ENCODE measurements at regions not wholly inside any gene's neighbourhood (a gene's known extent, or its start where the extent isn't known, plus 50 kb on each side); places are given as distances from the start of the nearest gene placed in this dataset.

DNA sequence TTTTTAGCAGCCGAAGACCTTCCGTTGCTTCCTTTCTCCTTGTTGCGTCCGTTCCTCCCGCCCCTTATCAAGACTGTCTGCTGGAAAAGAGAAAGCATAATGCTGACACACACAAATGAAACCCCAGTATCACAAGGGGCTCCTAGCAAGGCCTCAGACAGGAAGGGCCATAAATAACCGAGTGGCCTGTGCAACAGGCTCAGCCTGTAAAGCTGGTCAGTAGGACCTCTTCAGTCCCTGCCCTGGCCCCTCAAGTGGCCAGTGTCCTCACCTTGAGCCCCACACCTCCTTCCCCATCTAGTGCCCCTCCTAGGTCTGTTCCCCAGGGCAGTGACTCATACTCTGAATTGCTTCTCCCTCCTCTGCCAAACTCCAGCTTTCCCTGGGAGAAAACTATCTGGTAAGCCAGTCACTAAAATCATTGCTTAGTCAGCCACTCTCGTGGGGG is 174.6 kb upstream of the IL12B start:
- Histone ChIP-seq H4K20me1 (ENCODE audit: insufficient read depth) (no peaks in the 10 kb centered on the region), H3K27me3 (ENCODE audit: insufficient read depth, low read depth) (no peaks in the 10 kb centered on the region), H3K4me3 (IDR thresholded peaks at IDR 0.05; ENCODE audit: insufficient read depth, low read depth, low read length) (no peak overlapping the region), H2AFZ (ENCODE audit: low read depth) (no peak overlapping the region), H3K27ac (no peak overlapping the region), H3K4me1 (ENCODE audit: low read depth, poor library complexity, severe bottlenecking) (no peaks in the 10 kb centered on the region), H3K36me3 (ENCODE audit: insufficient read depth) (no peaks in the 10 kb centered on the region), H3K4me2 (no peak overlapping the region), H3K79me2 (ENCODE audit: insufficient read depth, low read depth) (no peaks in the 10 kb centered on the region), H3K9ac (no peak overlapping the region)
- TF ChIP-seq, protein P1, sequence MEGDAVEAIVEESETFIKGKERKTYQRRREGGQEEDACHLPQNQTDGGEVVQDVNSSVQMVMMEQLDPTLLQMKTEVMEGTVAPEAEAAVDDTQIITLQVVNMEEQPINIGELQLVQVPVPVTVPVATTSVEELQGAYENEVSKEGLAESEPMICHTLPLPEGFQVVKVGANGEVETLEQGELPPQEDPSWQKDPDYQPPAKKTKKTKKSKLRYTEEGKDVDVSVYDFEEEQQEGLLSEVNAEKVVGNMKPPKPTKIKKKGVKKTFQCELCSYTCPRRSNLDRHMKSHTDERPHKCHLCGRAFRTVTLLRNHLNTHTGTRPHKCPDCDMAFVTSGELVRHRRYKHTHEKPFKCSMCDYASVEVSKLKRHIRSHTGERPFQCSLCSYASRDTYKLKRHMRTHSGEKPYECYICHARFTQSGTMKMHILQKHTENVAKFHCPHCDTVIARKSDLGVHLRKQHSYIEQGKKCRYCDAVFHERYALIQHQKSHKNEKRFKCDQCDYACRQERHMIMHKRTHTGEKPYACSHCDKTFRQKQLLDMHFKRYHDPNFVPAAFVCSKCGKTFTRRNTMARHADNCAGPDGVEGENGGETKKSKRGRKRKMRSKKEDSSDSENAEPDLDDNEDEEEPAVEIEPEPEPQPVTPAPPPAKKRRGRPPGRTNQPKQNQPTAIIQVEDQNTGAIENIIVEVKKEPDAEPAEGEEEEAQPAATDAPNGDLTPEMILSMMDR (conservative IDR thresholded peaks at IDR 0.05; ENCODE audit: low read depth, low read length), result no peak

DNA sequence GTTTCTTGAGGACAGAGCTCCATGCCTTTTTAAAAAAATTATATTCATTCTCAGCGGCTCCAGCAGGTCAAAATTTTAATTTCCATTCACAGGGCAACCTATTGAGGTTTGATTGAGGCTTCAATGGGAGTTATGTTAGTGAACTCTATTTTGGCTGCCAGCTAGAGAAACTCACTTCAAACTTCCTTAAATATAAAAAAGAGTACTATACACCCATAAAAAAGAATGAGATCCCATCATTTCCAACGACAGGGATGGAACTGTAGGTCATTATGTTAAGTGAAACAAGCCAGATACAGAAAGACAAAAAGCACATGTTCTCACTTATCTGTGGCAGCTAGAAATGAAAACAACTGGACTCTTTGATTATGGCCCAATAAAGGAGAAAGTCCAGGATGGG is 176.8 kb upstream of the IL12B start:
- no peaks in the 10 kb centered on the region for H3K36me3 ChIP-seq (ENCODE audit: insufficient read depth)
- no peak overlapping the region for H2AFZ ChIP-seq (ENCODE audit: low read depth)
- H3K4me3 ChIP-seq (IDR thresholded peaks at IDR 0.05; ENCODE audit: insufficient read depth, low read depth, low read length), result no peak overlapping the region
- H3K4me2 ChIP-seq, result no peak overlapping the region
- H3K79me2 ChIP-seq (ENCODE audit: insufficient read depth, low read depth), result no peaks in the 10 kb centered on the region
- H3K9ac ChIP-seq, result no peak overlapping the region
- no peak overlapping the region for H3K27ac ChIP-seq
- H4K20me1 ChIP-seq (ENCODE audit: insufficient read depth), result no peaks in the 10 kb centered on the region
- TF ChIP-seq, protein P1 (conservative IDR thresholded peaks at IDR 0.05; ENCODE audit: low read depth, low read length), result no peak
- no peaks in the 10 kb centered on the region for H3K4me1 ChIP-seq (ENCODE audit: low read depth, poor library complexity, severe bottlenecking)
- H3K27me3 ChIP-seq (ENCODE audit: insufficient read depth, low read depth), result no peaks in the 10 kb centered on the region

GRCh38 chr5:159507661-159508060 is 177.4 kb upstream of the IL12B start:
- H3K4me2 ChIP-seq, result no peak overlapping the region
- no peak overlapping the region for H3K27ac ChIP-seq
- H3K27me3 ChIP-seq (ENCODE audit: insufficient read depth, low read depth), result no peaks in the 10 kb centered on the region
- TF ChIP-seq, protein P1 (conservative IDR thresholded peaks at IDR 0.05; ENCODE audit: low read depth, low read length), result no peak
- H4K20me1 ChIP-seq (ENCODE audit: insufficient read depth), result no peaks in the 10 kb centered on the region
- no peaks in the 10 kb centered on the region for H3K79me2 ChIP-seq (ENCODE audit: insufficient read depth, low read depth)
- no peak overlapping the region for H2AFZ ChIP-seq (ENCODE audit: low read depth)
- no peak overlapping the region for H3K4me3 ChIP-seq (IDR thresholded peaks at IDR 0.05; ENCODE audit: insufficient read depth, low read depth, low read length)
- no peaks in the 10 kb centered on the region for H3K36me3 ChIP-seq (ENCODE audit: insufficient read depth)
- H3K4me1 ChIP-seq (ENCODE audit: low read depth, poor library complexity, severe bottlenecking), result no peaks in the 10 kb centered on the region
- no peak overlapping the region for H3K9ac ChIP-seq

DNA sequence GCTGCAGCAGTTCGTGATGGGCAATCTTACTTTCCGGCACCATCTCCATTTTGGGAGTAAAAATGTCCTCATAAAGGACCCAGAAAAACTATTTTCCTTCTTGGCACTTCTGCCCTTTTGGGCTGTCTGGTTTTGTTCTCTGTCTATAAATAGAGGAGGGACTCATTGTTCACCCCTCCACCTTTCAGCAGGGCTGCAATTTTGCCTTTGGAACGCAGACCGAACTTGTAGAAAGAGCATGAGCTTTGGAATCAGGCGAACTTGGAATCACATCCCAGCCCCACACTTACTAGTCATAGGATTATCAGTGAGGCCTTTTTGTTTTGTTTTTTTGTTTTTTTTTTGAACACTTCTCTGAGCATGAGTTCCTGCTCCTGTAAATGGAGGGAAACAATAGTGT is 178.1 kb upstream of the IL12B start:
- no peak overlapping the region for H3K9ac ChIP-seq
- H2AFZ ChIP-seq (ENCODE audit: low read depth), result no peak overlapping the region
- H3K27me3 ChIP-seq (ENCODE audit: insufficient read depth, low read depth), result no peaks in the 10 kb centered on the region
- H3K79me2 ChIP-seq (ENCODE audit: insufficient read depth, low read depth), result no peaks in the 10 kb centered on the region
- no peaks in the 10 kb centered on the region for H3K36me3 ChIP-seq (ENCODE audit: insufficient read depth)
- H3K4me2 ChIP-seq, result no peak overlapping the region
- H3K4me3 ChIP-seq (IDR thresholded peaks at IDR 0.05; ENCODE audit: insufficient read depth, low read depth, low read length), result no peak overlapping the region
- H3K27ac ChIP-seq, result no peak overlapping the region
- TF ChIP-seq, protein P1 (conservative IDR thresholded peaks at IDR 0.05; ENCODE audit: low read depth, low read length), result no peak
- no peaks in the 10 kb centered on the region for H4K20me1 ChIP-seq (ENCODE audit: insufficient read depth)
- H3K4me1 ChIP-seq (ENCODE audit: low read depth, poor library complexity, severe bottlenecking), result no peaks in the 10 kb centered on the region

All from KMS-11 (cell line).